GM06990 (cell line): ENCODE measurements at regions not wholly inside any gene's neighbourhood (a gene's known extent, or its start where the extent isn't known, plus 50 kb on each side); places are given as distances from the start of the nearest gene placed in this dataset.
"Not testable (repeated sequence)": the region's sequence is repeated elsewhere in the genome, so short reads cannot be mapped to it uniquely, and the experiment has no call there.

Experiments
- DNase-seq: peaks from one replicate; pipeline ENCODE4 v3.0.0-alpha.2; 2011; ENCODE audit not compliant: insufficient read length; ENCODE audit errors: extremely low read depth
- H3K27me3 ChIP-seq: replicated peaks from 2 replicates; pipeline ENCODE4 v1.6.0; 2011; ENCODE audit warnings: low read length; ENCODE audit not compliant: control insufficient read depth, insufficient read depth
- H3K36me3 ChIP-seq: 2 replicates; pipeline ENCODE4 v1.5.1; 2011; ENCODE audit warnings: low read length; ENCODE audit not compliant: control insufficient read depth, insufficient read depth
- H3K4me3 ChIP-seq: replicated peaks from 2 replicates; pipeline ENCODE4 v1.5.1; 2011; ENCODE audit warnings: low read depth, mild to moderate bottlenecking, control low read depth, low read length
- CTCF ChIP-seq: IDR thresholded peaks from 2 replicates; pipeline ENCODE4 v1.5.1; 2011; ENCODE audit warnings: low read length, control low read depth, mild to moderate bottlenecking, inconsistent platforms; ENCODE audit not compliant: insufficient read depth, poor library complexity, severe bottlenecking

GRCh38 chr1:181222972-181223505 is 134.5 kb downstream of the IER5 start:
- no peak for DNase-seq
- Histone ChIP-seq H3K36me3 (no peaks in the 10 kb centered on the region), H3K27me3 (no peaks in the 10 kb centered on the region), H3K4me3 (no peak overlapping the region)
- TF ChIP-seq CTCF, result no peak

GRCh38 chr1:181226728-181227127 is 138.2 kb downstream of the IER5 start:
- not testable (repeated sequence) for DNase-seq, H3K36me3 ChIP-seq, H3K27me3 ChIP-seq, H3K4me3 ChIP-seq

DNA sequence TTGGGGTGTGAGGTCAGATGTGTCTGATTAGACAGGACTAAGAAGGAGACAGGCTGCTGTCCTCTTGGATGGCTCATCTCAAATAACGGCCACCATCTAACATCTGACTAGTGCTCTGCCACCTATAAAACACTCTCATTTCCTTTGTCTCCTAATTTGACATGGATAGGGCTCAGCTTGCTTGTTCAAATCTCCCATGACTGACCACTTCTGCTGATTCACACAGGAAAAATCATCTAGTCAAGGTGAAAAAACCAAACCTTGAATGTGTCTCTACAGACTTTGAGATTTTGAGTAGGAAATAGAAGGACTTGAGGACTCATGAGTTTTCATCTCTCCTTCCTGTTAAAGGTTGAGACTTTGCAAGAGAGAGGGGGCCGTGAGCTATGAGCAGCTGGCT is 150.6 kb downstream of the IER5 start:
- H3K27me3 ChIP-seq, result no peaks in the 10 kb centered on the region
- TF ChIP-seq CTCF, result no peak
- no peaks in the 10 kb centered on the region for H3K36me3 ChIP-seq
- no peak for DNase-seq
- no peak overlapping the region for H3K4me3 ChIP-seq

DNA sequence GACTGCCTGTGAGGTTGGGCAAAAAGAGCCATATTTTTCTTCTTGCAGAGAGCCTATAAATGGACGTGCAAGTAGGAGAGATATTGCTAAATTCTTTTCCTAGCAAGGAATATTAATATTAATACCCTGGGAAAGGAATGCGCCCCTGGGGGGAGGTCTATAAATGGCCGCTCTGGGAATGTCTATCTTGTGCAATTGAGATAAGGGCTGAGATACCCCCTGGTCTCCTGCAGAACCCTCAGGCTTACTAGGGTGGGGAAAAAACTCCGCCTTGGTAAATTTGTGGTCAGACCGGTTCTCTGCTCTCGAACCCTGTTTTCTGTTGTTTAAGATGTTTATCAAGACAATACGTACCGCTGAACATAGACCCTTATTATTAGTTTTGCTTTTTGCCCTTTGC is 157.8 kb downstream of the IER5 start:
- H3K36me3 ChIP-seq, H3K4me3 ChIP-seq, H3K27me3 ChIP-seq, DNase-seq: not testable (repeated sequence)

- H3K36me3 ChIP-seq, H3K4me3 ChIP-seq, DNase-seq, H3K27me3 ChIP-seq: not testable (repeated sequence)
These were observed 159.9 kb downstream of the IER5 start for GRCh38 chr1:181248361-181248760.

DNA sequence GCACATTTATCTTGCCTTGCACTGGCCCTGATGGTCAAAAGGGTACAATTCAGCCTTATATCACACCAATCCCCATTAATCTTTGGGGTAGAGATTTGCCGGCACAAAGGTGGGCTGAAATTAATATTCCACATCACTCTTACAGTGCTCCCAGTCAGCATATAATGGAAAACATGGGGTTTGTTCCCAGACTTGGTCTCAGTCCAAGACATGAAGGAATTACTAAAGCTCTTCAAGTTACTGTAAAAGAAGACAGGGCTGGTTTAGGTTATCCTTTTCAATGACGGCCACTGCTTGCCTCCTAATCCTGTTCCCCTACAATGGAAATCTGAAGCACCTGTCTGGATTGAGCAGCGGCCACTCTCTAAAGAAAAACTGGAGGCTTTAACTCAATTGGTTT is 160.7 kb downstream of the IER5 start:
- no peak for DNase-seq
- TF ChIP-seq CTCF, result no peak
- H3K4me3 ChIP-seq, result no peak overlapping the region
- H3K36me3 ChIP-seq, result no peaks in the 10 kb centered on the region
- no peaks in the 10 kb centered on the region for H3K27me3 ChIP-seq

- no peak for DNase-seq
- H3K27me3 ChIP-seq, result no peaks in the 10 kb centered on the region
- no peak overlapping the region for H3K4me3 ChIP-seq
- no peaks in the 10 kb centered on the region for H3K36me3 ChIP-seq
- TF ChIP-seq CTCF, result no peak
These were observed 161.5 kb downstream of the IER5 start for GRCh38 chr1:181250038-181250437.
